ENCODE measurements at regions not wholly inside any gene's neighbourhood (a gene's known extent, or its start where the extent isn't known, plus 50 kb on each side); places are given as distances from the start of the nearest gene placed in this dataset.

DNA sequence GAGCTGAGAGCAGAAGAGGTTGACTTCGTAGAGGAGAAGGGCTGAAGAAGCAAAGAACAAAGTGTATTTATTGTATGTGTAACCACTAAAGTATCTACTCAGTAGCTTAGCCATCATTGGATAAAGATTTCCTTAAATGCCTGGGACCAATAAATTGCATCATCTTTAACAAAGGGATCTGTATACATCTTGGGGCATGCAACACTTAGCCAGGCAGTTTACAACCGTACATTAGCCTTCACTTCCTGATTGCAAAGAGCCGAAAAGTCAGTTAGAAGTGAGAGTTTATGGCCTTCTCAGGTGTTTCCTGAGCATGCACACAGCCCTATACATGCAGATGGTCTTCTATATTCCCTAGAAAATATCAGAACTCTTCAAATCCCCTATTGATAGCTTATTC lies 68.0 kb upstream of the MAGED1 start:
- no peaks in the 10 kb centered on the region for H3K4me1 Mint-ChIP-seq
- H3K4me1 ChIP-seq: no peaks in the 10 kb centered on the region
- no peak overlapping the region for H3K4me3 ChIP-seq
- peaks cover 16% of the 10 kb centered on the region for H3K36me3 Mint-ChIP-seq
- H3K27ac Mint-ChIP-seq: no peak overlapping the region
- H3K4me3 Mint-ChIP-seq: no peak overlapping the region
- peaks cover 4% of the 10 kb centered on the region for H3K9me3 ChIP-seq (ENCODE audit: low read depth)
- no peak for DNase-seq (ENCODE audit: low spot score)
- no peak overlapping the region for H3K9ac ChIP-seq
- no peaks in the 10 kb centered on the region for H3K27me3 ChIP-seq
- no peaks in the 10 kb centered on the region for H3K27me3 Mint-ChIP-seq (ENCODE audit: insufficient read depth, low read depth)
- peaks cover 4% of the 10 kb centered on the region for H4K20me1 ChIP-seq (ENCODE audit: low read depth)
- H3K79me2 ChIP-seq (ENCODE audit: low read depth): peaks cover 91% of the 10 kb centered on the region
- H3K9me3 Mint-ChIP-seq: peaks cover 17% of the 10 kb centered on the region
- H3F3A ChIP-seq (ENCODE audit: low read depth): no peaks in the 10 kb centered on the region
- H3K4me2 ChIP-seq: no peak overlapping the region
- no peak overlapping the region for H3K27ac ChIP-seq
- H3K36me3 ChIP-seq: peaks cover 6% of the 10 kb centered on the region
- H2AFZ ChIP-seq (replicated peaks): no peak overlapping the region
- TF ChIP-seq, protein P1, sequence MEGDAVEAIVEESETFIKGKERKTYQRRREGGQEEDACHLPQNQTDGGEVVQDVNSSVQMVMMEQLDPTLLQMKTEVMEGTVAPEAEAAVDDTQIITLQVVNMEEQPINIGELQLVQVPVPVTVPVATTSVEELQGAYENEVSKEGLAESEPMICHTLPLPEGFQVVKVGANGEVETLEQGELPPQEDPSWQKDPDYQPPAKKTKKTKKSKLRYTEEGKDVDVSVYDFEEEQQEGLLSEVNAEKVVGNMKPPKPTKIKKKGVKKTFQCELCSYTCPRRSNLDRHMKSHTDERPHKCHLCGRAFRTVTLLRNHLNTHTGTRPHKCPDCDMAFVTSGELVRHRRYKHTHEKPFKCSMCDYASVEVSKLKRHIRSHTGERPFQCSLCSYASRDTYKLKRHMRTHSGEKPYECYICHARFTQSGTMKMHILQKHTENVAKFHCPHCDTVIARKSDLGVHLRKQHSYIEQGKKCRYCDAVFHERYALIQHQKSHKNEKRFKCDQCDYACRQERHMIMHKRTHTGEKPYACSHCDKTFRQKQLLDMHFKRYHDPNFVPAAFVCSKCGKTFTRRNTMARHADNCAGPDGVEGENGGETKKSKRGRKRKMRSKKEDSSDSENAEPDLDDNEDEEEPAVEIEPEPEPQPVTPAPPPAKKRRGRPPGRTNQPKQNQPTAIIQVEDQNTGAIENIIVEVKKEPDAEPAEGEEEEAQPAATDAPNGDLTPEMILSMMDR (IDR thresholded peaks at IDR 0.05): no peak
- TF ChIP-seq EZH2 (IDR thresholded peaks at IDR 0.05) (no peak), EZH2phosphoT487 (IDR thresholded peaks at IDR 0.05) (no peak)

DNA sequence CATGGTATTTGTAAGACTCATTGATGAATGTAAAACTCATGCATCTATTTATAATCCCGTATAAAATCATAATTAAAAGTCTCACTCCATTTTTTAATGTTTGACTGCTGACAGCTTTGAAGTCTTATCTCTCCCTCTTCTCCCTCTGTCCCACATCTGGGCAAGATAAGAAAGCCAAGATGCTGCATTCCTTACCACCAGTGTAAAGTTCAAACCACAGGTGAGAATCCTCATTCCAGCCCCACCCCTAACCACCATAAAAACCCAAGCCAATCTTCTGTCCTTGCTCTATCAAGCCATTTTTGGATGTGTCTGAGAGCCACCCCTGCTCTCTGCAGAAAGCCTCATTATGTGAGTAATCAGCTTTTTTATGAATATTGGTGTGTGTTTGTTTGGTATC lies 59.3 kb upstream of the MAGED1 start:
- H2AFZ ChIP-seq (replicated peaks): no peak overlapping the region
- peaks cover 4% of the 10 kb centered on the region for H3K9me3 ChIP-seq (ENCODE audit: low read depth)
- no peaks in the 10 kb centered on the region for H3K27me3 ChIP-seq
- no peaks in the 10 kb centered on the region for H3K4me1 ChIP-seq
- H3K4me2 ChIP-seq: no peak overlapping the region
- H3F3A ChIP-seq (ENCODE audit: low read depth): no peaks in the 10 kb centered on the region
- Mint-ChIP-seq H3K4me3 (no peak overlapping the region), H3K27ac (no peak overlapping the region), H3K36me3 (peaks cover 12% of the 10 kb centered on the region), H3K4me1 (no peaks in the 10 kb centered on the region), H3K27me3 (ENCODE audit: insufficient read depth, low read depth) (no peaks in the 10 kb centered on the region), H3K9me3 (peaks cover 3% of the 10 kb centered on the region)
- no peak overlapping the region for H3K27ac ChIP-seq
- peaks cover 71% of the 10 kb centered on the region for H3K79me2 ChIP-seq (ENCODE audit: low read depth)
- H4K20me1 ChIP-seq (ENCODE audit: low read depth): no peaks in the 10 kb centered on the region
- peaks cover 6% of the 10 kb centered on the region for H3K36me3 ChIP-seq
- no peak for DNase-seq (ENCODE audit: low spot score)
- no peak overlapping the region for H3K4me3 ChIP-seq
- no peak overlapping the region for H3K9ac ChIP-seq
- TF ChIP-seq, protein P1 (IDR thresholded peaks at IDR 0.05): no peak
- TF ChIP-seq EZH2phosphoT487 (IDR thresholded peaks at IDR 0.05) (no peak), EZH2 (IDR thresholded peaks at IDR 0.05) (no peak)

DNA sequence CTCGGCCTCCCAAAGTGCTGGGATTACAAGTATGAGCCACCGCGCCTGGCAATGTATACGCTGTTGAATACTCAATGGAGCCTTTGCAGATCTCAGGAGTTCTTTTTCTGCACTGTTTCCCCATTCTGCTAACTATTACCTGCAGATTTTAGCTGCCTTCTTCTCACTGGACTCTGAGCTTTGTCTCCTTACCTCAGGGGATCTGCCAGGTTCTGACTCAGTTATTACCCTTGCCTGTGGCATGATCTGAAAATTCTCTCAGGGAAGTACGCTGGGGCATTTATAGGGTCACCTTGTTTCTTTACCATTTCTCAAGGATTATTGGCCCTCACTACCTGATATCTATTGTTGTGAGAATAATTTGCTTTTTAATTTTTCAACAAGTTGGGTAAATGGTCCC lies 56.6 kb upstream of the MAGED1 start:
- no peaks in the 10 kb centered on the region for H3K27me3 Mint-ChIP-seq (ENCODE audit: insufficient read depth, low read depth)
- TF ChIP-seq EZH2phosphoT487 (IDR thresholded peaks at IDR 0.05) (no peak), EZH2 (IDR thresholded peaks at IDR 0.05) (no peak)
- TF ChIP-seq, protein P1 (IDR thresholded peaks at IDR 0.05): no peak
- Histone ChIP-seq H3K4me1 (no peaks in the 10 kb centered on the region), H3K79me2 (ENCODE audit: low read depth) (peaks cover 68% of the 10 kb centered on the region), H3K9ac (no peak overlapping the region), H3K4me3 (no peak overlapping the region), H4K20me1 (ENCODE audit: low read depth) (no peaks in the 10 kb centered on the region), H2AFZ (replicated peaks) (no peak overlapping the region), H3F3A (ENCODE audit: low read depth) (no peaks in the 10 kb centered on the region), H3K36me3 (peaks cover 6% of the 10 kb centered on the region), H3K9me3 (ENCODE audit: low read depth) (no peaks in the 10 kb centered on the region), H3K27ac (no peak overlapping the region), H3K27me3 (no peaks in the 10 kb centered on the region), H3K4me2 (no peak overlapping the region)
- peaks cover 15% of the 10 kb centered on the region for H3K36me3 Mint-ChIP-seq
- DNase-seq (ENCODE audit: low spot score): no peak
- no peak overlapping the region for H3K27ac Mint-ChIP-seq
- H3K4me3 Mint-ChIP-seq: no peak overlapping the region
- H3K4me1 Mint-ChIP-seq: no peaks in the 10 kb centered on the region
- H3K9me3 Mint-ChIP-seq: peaks cover 3% of the 10 kb centered on the region

All from neural progenitor cell (in vitro differentiated cells).